SK-N-SH (cell line): ENCODE measurements at regions not wholly inside any gene's neighbourhood (a gene's known extent, or its start where the extent isn't known, plus 50 kb on each side); places are given as distances from the start of the nearest gene placed in this dataset.

Experiments
- CTCF ChIA-PET: fragments of 300-600, 350-600 bp; formaldehyde crosslinking; extraction: SDS; loops from one replicate; lab custom pipeline; 2021; lab: Yijun Ruan, JAX
- POLR2A ChIA-PET: fragments of 350-600 bp; sonication (Branson Sonifier 250); formaldehyde crosslinking; extraction: SDS; loops from one replicate; lab custom pipeline; 2020; ENCODE audit warnings: antibody characterized with exemption, inconsistent platforms; lab: Yijun Ruan, JAX
- DNase-seq: peaks from one replicate; pipeline ENCODE4 v3.0.0; 2012
- H2AFZ ChIP-seq: fragments of 200-600 bp; sonication (generic); 2 replicates; pipeline ENCODE4 v1.8.1; 2016; ENCODE audit warnings: antibody characterized with exemption, mild to moderate bottlenecking, low read depth
- H3F3A ChIP-seq: fragments of 200-600 bp; sonication (generic); replicated peaks from 2 replicates; pipeline ENCODE3; 2016; ENCODE audit warnings: antibody characterized with exemption, mild to moderate bottlenecking; ENCODE audit not compliant: insufficient read depth
- H3K27ac ChIP-seq, 2 experiments: fragments of 200-500 bp in 1 of 2; fragments of 200-600 bp in 1 of 2; sonication (Bioruptor generic) in 1 of 2; sonication (generic), shearing (Covaris generic) in 1 of 2; 2 replicates each; pipeline versions ENCODE4 v1.5.1 to v1.6.1; 2014 to 2016; ENCODE audit warnings: low read depth in 2 of 2, inconsistent platforms in 1 of 2, low read length in 1 of 2, mild to moderate bottlenecking in 1 of 2, mixed read lengths in 1 of 2
- H3K27me3 ChIP-seq: fragments of 200-600 bp; sonication (generic), shearing (Covaris generic); 2 replicates; pipeline ENCODE4 v1.6.1; 2016; ENCODE audit warnings: mixed run types; ENCODE audit not compliant: insufficient read depth
- H3K36me3 ChIP-seq, 2 experiments: fragments of 200-500 bp in 1 of 2; fragments of 200-600 bp in 1 of 2; sonication (Bioruptor generic) in 1 of 2; sonication (generic) in 1 of 2; replicated peaks in 1 of 2; 2 replicates each; pipeline versions ENCODE3 to v1.5.1; 2014 to 2016; ENCODE audit warnings: low read length in 1 of 2, mild to moderate bottlenecking in 1 of 2; ENCODE audit not compliant: insufficient read depth in 2 of 2, control insufficient read depth in 1 of 2
- H3K4me1 ChIP-seq, 2 experiments: fragments of 200-500 bp in 1 of 2; fragments of 200-600 bp in 1 of 2; sonication (Bioruptor generic) in 1 of 2; sonication (generic), shearing (Covaris generic) in 1 of 2; 2 replicates each; pipeline versions ENCODE4 v1.5.1 to v1.6.1; 2014 to 2016; ENCODE audit warnings: low read depth in 1 of 2, low read length in 1 of 2, mixed run types in 1 of 2; ENCODE audit not compliant: insufficient read depth in 2 of 2, control insufficient read depth in 1 of 2
- H3K4me2 ChIP-seq: fragments of 200-600 bp; sonication (generic), shearing (Covaris generic); 2 replicates; pipeline ENCODE4 v1.6.1; 2017; ENCODE audit warnings: mixed run types
- H3K4me3 ChIP-seq, 2 experiments: fragments of 200-500 bp in 1 of 2; fragments of 200-600 bp in 1 of 2; sonication (Bioruptor generic) in 1 of 2; sonication (generic), shearing (Covaris generic) in 1 of 2; 2 replicates each; pipeline versions ENCODE4 v1.5.1 to v1.8.1; 2014 to 2016; ENCODE audit warnings: low read depth in 2 of 2, inconsistent platforms in 1 of 2, low read length in 1 of 2, mild to moderate bottlenecking in 1 of 2, mixed read lengths in 1 of 2, moderate library complexity in 1 of 2
- H3K79me2 ChIP-seq: fragments of 200-600 bp; sonication (generic); 2 replicates; pipeline ENCODE4 v1.8.1; 2017; ENCODE audit warnings: mild to moderate bottlenecking; ENCODE audit not compliant: insufficient read depth
- H3K9ac ChIP-seq: fragments of 200-600 bp; sonication (generic); 2 replicates; pipeline ENCODE4 v1.6.1; 2017; ENCODE audit warnings: mixed run types
- H3K9me2 ChIP-seq: fragments of 200-600 bp; sonication (generic); 2 replicates; pipeline ENCODE4 v1.6.1; 2017; ENCODE audit warnings: mixed run types
- H3K9me3 ChIP-seq: fragments of 200-600 bp; sonication (generic); 2 replicates; pipeline ENCODE4 v1.6.1; 2017; ENCODE audit warnings: mixed run types, mild to moderate bottlenecking, moderate library complexity
- H4K20me1 ChIP-seq: fragments of 200-600 bp; sonication (generic); 2 replicates; pipeline ENCODE4 v1.6.1; 2017; ENCODE audit warnings: mild to moderate bottlenecking, mixed run types; ENCODE audit not compliant: insufficient read depth
- CHD2 ChIP-seq: fragments of 150-350 bp; IDR thresholded peaks from 2 replicates; pipeline ENCODE4 v1.6.1; 2018; ENCODE audit warnings: low read length; ENCODE audit not compliant: partially characterized antibody
- EZH2phosphoT487 ChIP-seq: fragments of 200-600 bp; sonication (generic); IDR thresholded peaks from 2 replicates; pipeline ENCODE4 v1.6.1; 2017; ENCODE audit warnings: low read depth, mixed run types, mild to moderate bottlenecking, antibody characterized with exemption, moderate library complexity, borderline replicate concordance
- FOSL2 ChIP-seq: IDR thresholded peaks from 2 replicates; pipeline ENCODE4 v1.4.0; 2012; ENCODE audit warnings: low read depth, mild to moderate bottlenecking, moderate library complexity, borderline replicate concordance
- FOXJ3 ChIP-seq: sonication (generic); formaldehyde crosslinking; IDR thresholded peaks from 2 replicates; pipeline ENCODE4 v1.5.1; 2020; ENCODE audit warnings: mild to moderate bottlenecking, missing genetic modification reagents
- FOXM1 ChIP-seq: IDR thresholded peaks from 2 replicates; pipeline ENCODE4 v1.4.0; 2012; ENCODE audit warnings: low read depth, mild to moderate bottlenecking
- GABPA ChIP-seq: IDR thresholded peaks from 2 replicates; pipeline ENCODE4 v1.4.0; 2012; ENCODE audit warnings: low read depth, mild to moderate bottlenecking
- GATA2 ChIP-seq: sonication (generic); formaldehyde crosslinking; IDR thresholded peaks from 2 replicates; pipeline ENCODE4 v1.5.0; 2020; ENCODE audit warnings: mild to moderate bottlenecking, missing genetic modification reagents
- JUND ChIP-seq: IDR thresholded peaks from 2 replicates; pipeline ENCODE4 v1.4.0; 2012
- MEF2A ChIP-seq: IDR thresholded peaks from 2 replicates; pipeline ENCODE4 v1.4.0; 2012; ENCODE audit warnings: low read depth, borderline replicate concordance
- MXI1 ChIP-seq: IDR thresholded peaks from 2 replicates; pipeline ENCODE4 v1.6.1; 2012; ENCODE audit warnings: mild to moderate bottlenecking, low read depth, low read length, improper control_type of control experiment
- NFIC ChIP-seq: IDR thresholded peaks from 2 replicates; pipeline ENCODE4 v1.4.0; 2012; ENCODE audit warnings: borderline replicate concordance
- NRF1 ChIP-seq: IDR thresholded peaks from 2 replicates; pipeline ENCODE4 v1.6.1; 2012; ENCODE audit warnings: low read depth, mild to moderate bottlenecking, low read length
- RCOR1 ChIP-seq: fragments of 150-350 bp; IDR thresholded peaks from 2 replicates; pipeline ENCODE4 v1.6.1; 2017; ENCODE audit warnings: antibody characterized with exemption, low read length
- REST ChIP-seq: IDR thresholded peaks from 2 replicates; pipeline ENCODE4 v1.6.1; 2012; ENCODE audit warnings: mild to moderate bottlenecking, low read depth, low read length, moderate library complexity
- RFX5 ChIP-seq: IDR thresholded peaks from 2 replicates; pipeline ENCODE4 v1.6.1; 2012; ENCODE audit warnings: mild to moderate bottlenecking, improper control_type of control experiment, low read length
- RXRA ChIP-seq: IDR thresholded peaks from 2 replicates; pipeline ENCODE4 v1.4.0; 2012; ENCODE audit warnings: low read depth, mild to moderate bottlenecking, borderline replicate concordance
- SIN3A ChIP-seq: IDR thresholded peaks from 2 replicates; pipeline ENCODE4 v1.6.1; 2012; ENCODE audit warnings: low read depth, mild to moderate bottlenecking, low read length, moderate library complexity, borderline replicate concordance
- SMC3 ChIP-seq: IDR thresholded peaks from 2 replicates; pipeline ENCODE4 v1.6.1; 2012; ENCODE audit warnings: low read depth, low read length, improper control_type of control experiment
- TAF1 ChIP-seq: IDR thresholded peaks from 2 replicates; pipeline ENCODE4 v1.6.1; 2012; ENCODE audit warnings: low read depth, mild to moderate bottlenecking, low read length, moderate library complexity, borderline replicate concordance
- TCF12 ChIP-seq: IDR thresholded peaks from 2 replicates; pipeline ENCODE4 v1.4.0; 2012
- TEAD4 ChIP-seq: IDR thresholded peaks from 2 replicates; pipeline ENCODE4 v1.4.0; 2012; ENCODE audit warnings: mild to moderate bottlenecking, borderline replicate concordance; ENCODE audit not compliant: insufficient read depth
- USF1 ChIP-seq: IDR thresholded peaks from 2 replicates; pipeline ENCODE4 v1.4.0; 2012; ENCODE audit warnings: low read depth, borderline replicate concordance
- ZBTB33 ChIP-seq: IDR thresholded peaks from 2 replicates; pipeline ENCODE4 v1.4.0; 2012; ENCODE audit warnings: low read depth, borderline replicate concordance
- WGBS: methylation state at CpG from one replicate; pipeline ENCODE4 v1.1.6; 2017; ENCODE audit warnings: low lambda C conversion rate; 5-methylcytosine and 5-hydroxymethylcytosine counted together
- TF ChIP-seq, protein P1 (sequence below): fragments of 150-350 bp; IDR thresholded peaks from 2 replicates; pipeline ENCODE4 v1.6.1; 2016; ENCODE audit warnings: mild to moderate bottlenecking, low read depth, low read length
- TF ChIP-seq, protein P2 (sequence below): IDR thresholded peaks from 2 replicates; pipeline ENCODE4; 2012
- TF ChIP-seq, protein P3 (sequence below): IDR thresholded peaks from 2 replicates; pipeline ENCODE4 v1.4.0; 2012; ENCODE audit warnings: low read depth

GRCh38 chr21:24045775-24046215 is 1561.5 kb downstream of the MRPL39 start:
- Histone ChIP-seq H3F3A (peaks cover 6% of the 10 kb centered on the region), H3K9me3 (no peaks in the 10 kb centered on the region), H3K9me2 (no peaks in the 10 kb centered on the region), H2AFZ (no peak overlapping the region; the same call in 1 of the 2 replicates), H3K4me2 (peak overlapping the region; percentile 23; the same call in 1 of the 2 replicates), H3K4me1 (peaks cover 3 to 7% of the 10 kb centered on the region in 2 experiments; a peak in 2 of 4 replicates), H3K4me3 (no peak overlapping the region), H3K36me3 (no peaks in the 10 kb centered on the region), H3K27me3 (no peaks in the 10 kb centered on the region), H4K20me1 (no peaks in the 10 kb centered on the region), H3K9ac (no peak overlapping the region), H3K79me2 (no peaks in the 10 kb centered on the region), H3K27ac (peak overlapping the region in 1 of 2 experiments; percentile 92; a peak in 3 of 4 replicates)
- peak; percentile 30 for DNase-seq
- POLR2A ChIA-PET: no interaction called here
- CTCF ChIA-PET: interaction anchor here (0.6 to 1.5 kb wide), 13 partner anchors 10 to 435 kb away, joined by 3 to 8 read pairs (median 5); no protein-coding TSS in a partner anchor
- 3% methylated on average over 2 of the region's 2 CpGs for WGBS
- TF ChIP-seq GATA2 (CRISPR knock-in tag) (no peak), TAF1 (no peak), RFX5 (no peak), GABPA (no peak), FOXJ3 (CRISPR knock-in tag) (no peak), SIN3A (no peak), USF1 (peak; percentile 47; the same call in 1 of the 2 replicates), RCOR1 (no peak), JUND (peak; percentile 55), MXI1 (no peak), EZH2phosphoT487 (no peak), MEF2A (no peak), CHD2 (no peak), FOSL2 (peak; percentile 75; the same call in 1 of the 2 replicates), NFIC (peak; percentile 93), TEAD4 (peak; percentile 46; the same call in 1 of the 2 replicates), RXRA (peak; percentile 90), FOXM1 (no peak), REST (no peak), NRF1 (no peak), TCF12 (peak; percentile 85), ZBTB33 (no peak), SMC3 (peak; percentile 52)
- TF ChIP-seq, protein P1, sequence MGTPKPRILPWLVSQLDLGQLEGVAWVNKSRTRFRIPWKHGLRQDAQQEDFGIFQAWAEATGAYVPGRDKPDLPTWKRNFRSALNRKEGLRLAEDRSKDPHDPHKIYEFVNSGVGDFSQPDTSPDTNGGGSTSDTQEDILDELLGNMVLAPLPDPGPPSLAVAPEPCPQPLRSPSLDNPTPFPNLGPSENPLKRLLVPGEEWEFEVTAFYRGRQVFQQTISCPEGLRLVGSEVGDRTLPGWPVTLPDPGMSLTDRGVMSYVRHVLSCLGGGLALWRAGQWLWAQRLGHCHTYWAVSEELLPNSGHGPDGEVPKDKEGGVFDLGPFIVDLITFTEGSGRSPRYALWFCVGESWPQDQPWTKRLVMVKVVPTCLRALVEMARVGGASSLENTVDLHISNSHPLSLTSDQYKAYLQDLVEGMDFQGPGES: no peak
- TF ChIP-seq, protein P2, sequence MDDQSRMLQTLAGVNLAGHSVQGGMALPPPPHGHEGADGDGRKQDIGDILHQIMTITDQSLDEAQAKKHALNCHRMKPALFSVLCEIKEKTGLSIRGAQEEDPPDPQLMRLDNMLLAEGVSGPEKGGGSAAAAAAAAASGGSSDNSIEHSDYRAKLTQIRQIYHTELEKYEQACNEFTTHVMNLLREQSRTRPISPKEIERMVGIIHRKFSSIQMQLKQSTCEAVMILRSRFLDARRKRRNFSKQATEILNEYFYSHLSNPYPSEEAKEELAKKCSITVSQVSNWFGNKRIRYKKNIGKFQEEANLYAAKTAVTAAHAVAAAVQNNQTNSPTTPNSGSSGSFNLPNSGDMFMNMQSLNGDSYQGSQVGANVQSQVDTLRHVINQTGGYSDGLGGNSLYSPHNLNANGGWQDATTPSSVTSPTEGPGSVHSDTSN: peak; percentile 65
- TF ChIP-seq, protein P3, sequence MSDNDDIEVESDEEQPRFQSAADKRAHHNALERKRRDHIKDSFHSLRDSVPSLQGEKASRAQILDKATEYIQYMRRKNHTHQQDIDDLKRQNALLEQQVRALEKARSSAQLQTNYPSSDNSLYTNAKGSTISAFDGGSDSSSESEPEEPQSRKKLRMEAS: peak; percentile 34; the same call in 1 of the 2 replicates
